ENCODE measurements at regions not wholly inside any gene's neighbourhood (a gene's known extent, or its start where the extent isn't known, plus 50 kb on each side); places are given as distances from the start of the nearest gene placed in this dataset.

- Histone ChIP-seq H3K27ac (ENCODE audit: low read depth, low read length) (no peak overlapping the region), H3K9me3 (ENCODE audit: control insufficient read depth, insufficient read depth, low read depth, low read length) (peaks cover 7% of the 10 kb centered on the region; the same call in 1 of the 2 replicates), H3K9ac (ENCODE audit: low read length) (no peak overlapping the region), H3K27me3 (ENCODE audit: control insufficient read depth, insufficient read depth, low read length) (no peaks in the 10 kb centered on the region), H3K4me3 (ENCODE audit: low read depth, low read length) (no peak overlapping the region), H3K4me1 (ENCODE audit: control insufficient read depth, insufficient read depth, low read length) (peaks cover 12% of the 10 kb centered on the region), H3K36me3 (ENCODE audit: control insufficient read depth, insufficient read depth, low read length) (no peaks in the 10 kb centered on the region)
Measured at GRCh38 chr1:38463074-38463473, 396.5 kb downstream of the RRAGC start.

- no peaks in the 10 kb centered on the region for H3K9me3 ChIP-seq (ENCODE audit: control insufficient read depth, insufficient read depth, low read depth, low read length)
- no peaks in the 10 kb centered on the region for H3K36me3 ChIP-seq (ENCODE audit: control insufficient read depth, insufficient read depth, low read length)
- H3K27me3 ChIP-seq (ENCODE audit: control insufficient read depth, insufficient read depth, low read length), result no peaks in the 10 kb centered on the region
Measured at GRCh38 chr1:38456531-38456876, 403.1 kb downstream of the RRAGC start.

GRCh38 chr1:38455829-38456530 is 403.6 kb downstream of the RRAGC start:
- Histone ChIP-seq H3K36me3 (ENCODE audit: control insufficient read depth, insufficient read depth, low read length) (no peaks in the 10 kb centered on the region), H3K4me1 (ENCODE audit: control insufficient read depth, insufficient read depth, low read length) (peaks cover 23% of the 10 kb centered on the region), H3K9me3 (ENCODE audit: control insufficient read depth, insufficient read depth, low read depth, low read length) (no peaks in the 10 kb centered on the region), H3K9ac (ENCODE audit: low read length) (no peak overlapping the region), H3K27me3 (ENCODE audit: control insufficient read depth, insufficient read depth, low read length) (no peaks in the 10 kb centered on the region), H3K4me3 (ENCODE audit: low read depth, low read length) (no peak overlapping the region), H3K27ac (ENCODE audit: low read depth, low read length) (no peak overlapping the region)

More at GRCh38 chr1:38456531-38456876, 403.1 kb downstream of the RRAGC start:
- H3K27ac ChIP-seq (ENCODE audit: low read depth, low read length), result no peak overlapping the region
- H3K4me1 ChIP-seq (ENCODE audit: control insufficient read depth, insufficient read depth, low read length), result peaks cover 18% of the 10 kb centered on the region
- H3K9ac ChIP-seq (ENCODE audit: low read length), result no peak overlapping the region
- no peak overlapping the region for H3K4me3 ChIP-seq (ENCODE audit: low read depth, low read length)

GRCh38 chr1:38454749-38455441 is 404.7 kb downstream of the RRAGC start:
- Histone ChIP-seq H3K4me3 (ENCODE audit: low read depth, low read length) (no peak overlapping the region), H3K36me3 (ENCODE audit: control insufficient read depth, insufficient read depth, low read length) (no peaks in the 10 kb centered on the region), H3K27me3 (ENCODE audit: control insufficient read depth, insufficient read depth, low read length) (no peaks in the 10 kb centered on the region), H3K4me1 (ENCODE audit: control insufficient read depth, insufficient read depth, low read length) (peaks cover 27% of the 10 kb centered on the region), H3K9ac (ENCODE audit: low read length) (no peak overlapping the region), H3K9me3 (ENCODE audit: control insufficient read depth, insufficient read depth, low read depth, low read length) (no peaks in the 10 kb centered on the region), H3K27ac (ENCODE audit: low read depth, low read length) (no peak overlapping the region)

- H3K27me3 ChIP-seq (ENCODE audit: control insufficient read depth, insufficient read depth, low read length), result no peaks in the 10 kb centered on the region
- H3K36me3 ChIP-seq (ENCODE audit: control insufficient read depth, insufficient read depth, low read length), result no peaks in the 10 kb centered on the region
- H3K4me1 ChIP-seq (ENCODE audit: control insufficient read depth, insufficient read depth, low read length), result peaks cover 28% of the 10 kb centered on the region
- H3K27ac ChIP-seq (ENCODE audit: low read depth, low read length), result no peak overlapping the region
- no peaks in the 10 kb centered on the region for H3K9me3 ChIP-seq (ENCODE audit: control insufficient read depth, insufficient read depth, low read depth, low read length)
- no peak overlapping the region for H3K4me3 ChIP-seq (ENCODE audit: low read depth, low read length)
- no peak overlapping the region for H3K9ac ChIP-seq (ENCODE audit: low read length)
Measured at GRCh38 chr1:38454236-38454635, 405.3 kb downstream of the RRAGC start.

GRCh38 chr1:38452246-38452645 is 405.7 kb upstream of the POU3F1 start:
- Histone ChIP-seq H3K9ac (ENCODE audit: low read length) (no peak overlapping the region), H3K36me3 (ENCODE audit: control insufficient read depth, insufficient read depth, low read length) (no peaks in the 10 kb centered on the region), H3K27ac (ENCODE audit: low read depth, low read length) (no peak overlapping the region), H3K27me3 (ENCODE audit: control insufficient read depth, insufficient read depth, low read length) (no peaks in the 10 kb centered on the region), H3K4me1 (ENCODE audit: control insufficient read depth, insufficient read depth, low read length) (peaks cover 33% of the 10 kb centered on the region), H3K9me3 (ENCODE audit: control insufficient read depth, insufficient read depth, low read depth, low read length) (no peaks in the 10 kb centered on the region), H3K4me3 (ENCODE audit: low read depth, low read length) (no peak overlapping the region)

- Histone ChIP-seq H3K9me3 (ENCODE audit: control insufficient read depth, insufficient read depth, low read depth, low read length) (no peaks in the 10 kb centered on the region), H3K4me3 (ENCODE audit: low read depth, low read length) (no peak overlapping the region), H3K9ac (ENCODE audit: low read length) (no peak overlapping the region), H3K4me1 (ENCODE audit: control insufficient read depth, insufficient read depth, low read length) (peaks cover 33% of the 10 kb centered on the region), H3K36me3 (ENCODE audit: control insufficient read depth, insufficient read depth, low read length) (no peaks in the 10 kb centered on the region), H3K27me3 (ENCODE audit: control insufficient read depth, insufficient read depth, low read length) (no peaks in the 10 kb centered on the region), H3K27ac (ENCODE audit: low read depth, low read length) (no peak overlapping the region)
Measured at GRCh38 chr1:38451541-38451993, 405.0 kb upstream of the POU3F1 start.

- Histone ChIP-seq H3K36me3 (ENCODE audit: control insufficient read depth, insufficient read depth, low read length) (no peaks in the 10 kb centered on the region), H3K4me1 (ENCODE audit: control insufficient read depth, insufficient read depth, low read length) (peaks cover 29% of the 10 kb centered on the region), H3K27ac (ENCODE audit: low read depth, low read length) (no peak overlapping the region), H3K27me3 (ENCODE audit: control insufficient read depth, insufficient read depth, low read length) (no peaks in the 10 kb centered on the region), H3K9me3 (ENCODE audit: control insufficient read depth, insufficient read depth, low read depth, low read length) (no peaks in the 10 kb centered on the region), H3K9ac (ENCODE audit: low read length) (no peak overlapping the region), H3K4me3 (ENCODE audit: low read depth, low read length) (no peak overlapping the region)
Measured at GRCh38 chr1:38448893-38449292, 402.3 kb upstream of the POU3F1 start.

- no peaks in the 10 kb centered on the region for H3K27me3 ChIP-seq (ENCODE audit: control insufficient read depth, insufficient read depth, low read length)
- peaks cover 23% of the 10 kb centered on the region for H3K4me1 ChIP-seq (ENCODE audit: control insufficient read depth, insufficient read depth, low read length)
- no peak overlapping the region for H3K4me3 ChIP-seq (ENCODE audit: low read depth, low read length)
- no peak overlapping the region for H3K9ac ChIP-seq (ENCODE audit: low read length)
- no peaks in the 10 kb centered on the region for H3K36me3 ChIP-seq (ENCODE audit: control insufficient read depth, insufficient read depth, low read length)
- H3K9me3 ChIP-seq (ENCODE audit: control insufficient read depth, insufficient read depth, low read depth, low read length), result no peaks in the 10 kb centered on the region
- no peak overlapping the region for H3K27ac ChIP-seq (ENCODE audit: low read depth, low read length)
Measured at GRCh38 chr1:38446936-38447335, 400.3 kb upstream of the POU3F1 start.

GRCh38 chr1:38444770-38445442 is 398.3 kb upstream of the POU3F1 start:
- no peak overlapping the region for H3K27ac ChIP-seq (ENCODE audit: low read depth, low read length)
- H3K4me3 ChIP-seq (ENCODE audit: low read depth, low read length), result no peak overlapping the region
- 0 out of 2 replicates have a peak, but pooled peaks cover 10% of the 10 kb centered on the region for H3K4me1 ChIP-seq (ENCODE audit: control insufficient read depth, insufficient read depth, low read length)
- no peaks in the 10 kb centered on the region for H3K36me3 ChIP-seq (ENCODE audit: control insufficient read depth, insufficient read depth, low read length)
- 0 out of 2 replicates have a peak, but pooled peaks cover 4% of the 10 kb centered on the region for H3K9me3 ChIP-seq (ENCODE audit: control insufficient read depth, insufficient read depth, low read depth, low read length)
- no peak overlapping the region for H3K9ac ChIP-seq (ENCODE audit: low read length)
- no peaks in the 10 kb centered on the region for H3K27me3 ChIP-seq (ENCODE audit: control insufficient read depth, insufficient read depth, low read length)

GRCh38 chr1:38444311-38444710 is 397.7 kb upstream of the POU3F1 start:
- no peaks in the 10 kb centered on the region for H3K27me3 ChIP-seq (ENCODE audit: control insufficient read depth, insufficient read depth, low read length)
- no peak overlapping the region for H3K9ac ChIP-seq (ENCODE audit: low read length)
- no peak overlapping the region for H3K4me3 ChIP-seq (ENCODE audit: low read depth, low read length)
- H3K4me1 ChIP-seq (ENCODE audit: control insufficient read depth, insufficient read depth, low read length), result 0 out of 2 replicates have a peak, but pooled peaks cover 10% of the 10 kb centered on the region
- no peak overlapping the region for H3K27ac ChIP-seq (ENCODE audit: low read depth, low read length)
- H3K36me3 ChIP-seq (ENCODE audit: control insufficient read depth, insufficient read depth, low read length), result no peaks in the 10 kb centered on the region
- H3K9me3 ChIP-seq (ENCODE audit: control insufficient read depth, insufficient read depth, low read depth, low read length), result 0 out of 2 replicates have a peak, but pooled peaks cover 4% of the 10 kb centered on the region
